Activated CD4-positive, alpha-beta T cell treated with anti-CD3 and anti-CD28 coated beads for 36 hours (primary cell): ENCODE measurements at regions not wholly inside any gene's neighbourhood (a gene's known extent, or its start where the extent isn't known, plus 50 kb on each side); places are given as distances from the start of the nearest gene placed in this dataset.
"Not testable (repeated sequence)": the region's sequence is repeated elsewhere in the genome, so short reads cannot be mapped to it uniquely, and the experiment has no call there.

ENCODE experiments used
- ATAC-seq: fragments of 200-7000 bp; cut with Tn5 transposase; one replicate; pipeline ENCODE4 v1.10.0; 2021; ENCODE audit warnings: mild to moderate bottlenecking, moderate library complexity
- CTCF ChIA-PET: fragments of 350-600 bp; sonication (Branson Sonifier 250); formaldehyde crosslinking; loops from one replicate; lab custom pipeline; 2021; ENCODE audit warnings: antibody characterized with exemption; lab: Charles Lee
- POLR2A ChIA-PET: fragments of 350-600 bp; sonication (Branson Sonifier 250); formaldehyde crosslinking; loops from one replicate; lab custom pipeline; 2021; ENCODE audit warnings: antibody characterized with exemption, inconsistent platforms; lab: Charles Lee
- DNase-seq: peaks from one replicate; pipeline ENCODE4 v3.0.0-alpha.2; 2020
- H3K27ac Mint-ChIP-seq: one replicate; pipeline ENCODE4 v1.8.0; 2021; ENCODE audit warnings: mixed read lengths
- H3K27me3 Mint-ChIP-seq: one replicate; pipeline ENCODE4 v1.8.0; 2021; ENCODE audit warnings: mixed read lengths
- H3K36me3 Mint-ChIP-seq: one replicate; pipeline ENCODE4 v1.8.0; 2021; ENCODE audit warnings: low read depth, mixed read lengths
- H3K4me1 Mint-ChIP-seq: one replicate; pipeline ENCODE4 v1.8.0; 2021; ENCODE audit warnings: mixed read lengths
- H3K4me3 Mint-ChIP-seq: one replicate; pipeline ENCODE4 v1.8.0; 2021; ENCODE audit warnings: mild to moderate bottlenecking, moderate library complexity, mixed read lengths
- H3K9me3 Mint-ChIP-seq: one replicate; pipeline ENCODE4 v1.8.0; 2021; ENCODE audit warnings: low read depth, mixed read lengths
- intact Hi-C, 2 experiments: fragments of 100-400 bp; cut with DNase I in 1 of 2; cut with micrococcal nuclease in 1 of 2; formaldehyde crosslinking; loops; one replicate each; pipeline versions ENCODE4 v1.14.2 to v1.15.1; 2022 to 2024; cut with DNase I, micrococcal nuclease

DNA sequence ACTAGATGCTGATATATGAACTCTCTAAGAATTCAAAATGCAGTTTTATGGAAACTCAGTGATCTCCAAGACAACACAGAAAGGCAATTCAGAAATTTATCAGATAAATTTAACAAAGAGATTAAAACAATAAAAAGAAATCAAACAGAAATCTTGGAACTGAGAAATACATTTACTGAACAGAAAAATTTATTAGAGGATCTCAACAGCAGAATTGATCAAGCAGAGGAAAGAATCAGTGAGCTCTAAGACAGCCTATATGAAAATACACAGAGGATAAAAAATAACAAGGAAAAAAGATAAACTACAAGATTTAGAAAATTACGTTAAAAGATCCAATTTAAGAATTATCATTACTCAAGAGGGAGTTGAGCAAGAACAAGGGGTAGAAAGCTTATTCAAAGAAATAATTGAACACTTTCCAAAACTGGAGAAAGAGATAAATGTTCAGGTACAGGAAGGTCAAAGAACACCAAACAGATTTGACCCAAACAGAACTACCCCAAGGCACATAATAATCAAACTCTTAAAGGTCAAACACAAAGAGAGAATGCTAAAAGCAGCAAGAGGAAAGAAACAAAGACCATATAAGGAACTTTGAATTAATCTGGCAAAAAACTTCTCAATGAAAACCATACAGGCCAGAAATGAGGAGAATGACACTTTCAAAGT, 103.1 kb downstream of the APIP start:
- DNase-seq, result no peak
- no peak for ATAC-seq
- Mint-ChIP-seq H3K4me3 (no peak overlapping the region), H3K9me3 (peaks cover 24% of the 10 kb centered on the region), H3K27me3 (peaks cover 34% of the 10 kb centered on the region), H3K36me3 (peaks cover 2% of the 10 kb centered on the region), H3K27ac (no peak overlapping the region), H3K4me1 (peaks cover 7% of the 10 kb centered on the region)
- intact Hi-C loops, result no loop called here
- POLR2A ChIA-PET, result no interaction called here
- CTCF ChIA-PET, result no interaction called here

DNA sequence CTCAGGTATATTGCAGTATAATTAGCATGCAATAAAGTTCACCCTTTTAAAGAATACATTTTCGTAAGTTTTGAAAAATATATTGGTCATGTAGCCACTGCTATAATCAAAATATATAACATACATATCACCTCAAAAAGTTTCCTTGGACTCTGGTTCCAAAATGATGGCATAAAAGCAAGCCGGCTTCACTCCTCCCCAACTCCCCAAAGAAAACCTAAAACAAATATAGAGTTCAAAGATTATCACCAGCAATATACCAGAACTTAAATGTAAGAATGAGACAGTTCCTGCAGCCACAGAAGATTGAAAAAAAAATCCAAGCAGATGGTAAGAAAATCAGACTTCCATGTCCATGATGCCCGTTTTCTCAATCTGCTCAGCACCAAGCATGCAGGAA, 104.3 kb downstream of the APIP start:
- peaks cover 7% of the 10 kb centered on the region for H3K4me1 Mint-ChIP-seq
- H3K27ac Mint-ChIP-seq, result no peak overlapping the region
- peaks cover 33% of the 10 kb centered on the region for H3K27me3 Mint-ChIP-seq
- intact Hi-C loops, result no loop called here
- ChIA-PET CTCF (no interaction called here), POLR2A (no interaction called here)
- H3K9me3 Mint-ChIP-seq, result peaks cover 19% of the 10 kb centered on the region
- ATAC-seq (no peak), DNase-seq (no peak)
- peaks cover 2% of the 10 kb centered on the region for H3K36me3 Mint-ChIP-seq
- H3K4me3 Mint-ChIP-seq, result no peak overlapping the region

GRCh38 chr11:34810107-34810562, 106.0 kb downstream of the APIP start:
- intact Hi-C loops, result no loop called here
- no peak overlapping the region for H3K27ac Mint-ChIP-seq
- POLR2A ChIA-PET, result no interaction called here
- H3K27me3 Mint-ChIP-seq, result peaks cover 35% of the 10 kb centered on the region
- DNase-seq (no peak), ATAC-seq (no peak)
- CTCF ChIA-PET, result interaction anchor here (0.6 to 1.6 kb wide), 2 partner anchors 10 to 100 kb away, joined by 3 read pairs; no protein-coding TSS in a partner anchor
- peaks cover 2% of the 10 kb centered on the region for H3K36me3 Mint-ChIP-seq
- H3K4me1 Mint-ChIP-seq, result peaks cover 7% of the 10 kb centered on the region
- no peak overlapping the region for H3K4me3 Mint-ChIP-seq
- H3K9me3 Mint-ChIP-seq, result peaks cover 17% of the 10 kb centered on the region

DNA sequence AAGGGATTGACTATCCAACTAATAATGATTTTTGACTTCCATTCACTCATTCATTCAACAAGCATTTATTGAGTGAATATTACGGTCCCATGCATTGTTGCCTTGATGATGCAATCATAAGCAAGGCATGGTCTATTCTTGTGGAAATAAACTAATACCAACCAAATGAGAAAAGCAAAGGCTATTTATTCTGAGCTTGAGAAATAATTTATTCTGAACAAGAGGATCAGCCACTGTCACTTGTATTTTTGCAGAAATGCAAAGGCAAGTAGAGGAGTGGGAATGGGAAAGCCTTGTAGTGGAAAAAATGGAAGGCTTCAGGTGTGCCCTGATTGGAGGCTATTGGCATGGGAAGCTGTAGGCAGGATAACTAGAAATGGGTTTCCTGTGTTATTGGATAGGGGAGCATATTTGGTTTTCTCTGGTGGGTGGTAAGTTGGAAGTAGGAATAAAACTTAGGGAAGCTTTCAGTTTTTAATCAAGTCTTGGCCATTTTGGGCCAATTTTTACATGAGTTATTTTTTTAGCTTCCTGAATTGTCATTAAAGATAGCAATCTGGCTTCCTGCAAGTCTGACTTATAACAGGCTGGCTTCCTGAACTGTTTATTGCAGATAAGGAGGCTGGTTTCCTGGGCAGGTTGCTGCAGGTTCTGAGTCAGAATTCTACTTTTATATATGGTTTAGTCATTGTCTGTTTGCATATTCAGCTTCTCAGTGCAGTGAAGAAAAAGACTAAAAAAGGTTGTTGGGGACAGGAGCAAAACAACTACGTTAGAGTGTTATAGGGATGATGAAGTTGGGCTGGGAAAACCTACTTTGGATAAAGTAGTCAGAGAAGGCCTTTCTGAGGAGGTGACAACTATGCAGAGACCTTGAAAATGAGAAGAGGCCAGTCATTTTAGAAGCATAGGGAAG, 106.7 kb downstream of the APIP start:
- intact Hi-C loops, result no loop called here
- no peak overlapping the region for H3K4me3 Mint-ChIP-seq
- H3K4me1 Mint-ChIP-seq, result peaks cover 7% of the 10 kb centered on the region
- H3K36me3 Mint-ChIP-seq, result peaks cover 2% of the 10 kb centered on the region
- ATAC-seq, result peak; percentile 33
- DNase-seq, result peak; percentile 10
- H3K27ac Mint-ChIP-seq, result no peak overlapping the region
- POLR2A ChIA-PET, result no interaction called here
- CTCF ChIA-PET, result interaction anchor here (0.6 to 1.6 kb wide), 2 partner anchors 11 to 100 kb away, joined by 3 read pairs; no protein-coding TSS in a partner anchor
- H3K9me3 Mint-ChIP-seq, result peaks cover 17% of the 10 kb centered on the region
- peaks cover 37% of the 10 kb centered on the region for H3K27me3 Mint-ChIP-seq

GRCh38 chr11:34806875-34807274, 109.3 kb downstream of the APIP start:
- no peak overlapping the region for H3K27ac Mint-ChIP-seq
- H3K4me1 Mint-ChIP-seq, result peaks cover 7% of the 10 kb centered on the region
- peaks cover 39% of the 10 kb centered on the region for H3K27me3 Mint-ChIP-seq
- ChIA-PET CTCF (no interaction called here), POLR2A (no interaction called here)
- peaks cover 7% of the 10 kb centered on the region for H3K9me3 Mint-ChIP-seq
- no peak overlapping the region for H3K4me3 Mint-ChIP-seq
- no peak for ATAC-seq
- H3K36me3 Mint-ChIP-seq, result no peaks in the 10 kb centered on the region
- intact Hi-C loops, result no loop called here
- no peak for DNase-seq

- Mint-ChIP-seq H3K27me3 (peaks cover 39% of the 10 kb centered on the region), H3K4me3 (no peak overlapping the region), H3K9me3 (peaks cover 7% of the 10 kb centered on the region), H3K4me1 (peaks cover 7% of the 10 kb centered on the region), H3K27ac (no peak overlapping the region), H3K36me3 (no peaks in the 10 kb centered on the region)
- no peak for ATAC-seq
- POLR2A ChIA-PET, result no interaction called here
- CTCF ChIA-PET, result no interaction called here
- intact Hi-C loops, result no loop called here
- DNase-seq, result no peak
Observed at GRCh38 chr11:34805937-34806336, 110.2 kb downstream of the APIP start.

DNA sequence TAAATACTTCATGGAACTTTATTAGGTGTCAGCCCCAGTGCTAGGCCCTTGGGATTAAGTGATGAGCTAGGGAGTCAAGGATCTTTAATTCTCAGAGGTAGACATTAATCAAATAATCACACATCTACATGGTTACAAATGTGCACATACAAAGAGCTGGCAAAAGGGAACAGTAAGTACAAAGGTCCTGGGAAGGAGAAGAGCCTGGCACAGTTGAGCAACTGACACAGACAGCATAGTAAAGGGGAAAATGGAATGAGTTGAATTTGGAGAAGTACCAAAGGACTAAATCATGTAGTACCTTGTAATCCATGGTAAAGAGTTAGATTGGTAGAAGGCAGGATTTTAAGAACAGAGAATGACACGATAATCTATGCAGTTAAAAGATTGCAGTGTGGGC, 116.3 kb downstream of the APIP start:
- ChIA-PET POLR2A (no interaction called here), CTCF (interaction anchor here (1.0 kb wide), 1 partner anchor 33 kb away, joined by 3 read pairs; no protein-coding TSS in a partner anchor)
- intact Hi-C loops, result no loop called here
- Mint-ChIP-seq H3K27ac (no peak overlapping the region), H3K9me3 (no peaks in the 10 kb centered on the region), H3K27me3 (peaks cover 20% of the 10 kb centered on the region), H3K4me3 (no peak overlapping the region), H3K36me3 (no peaks in the 10 kb centered on the region), H3K4me1 (no peaks in the 10 kb centered on the region)
- ATAC-seq, result no peak
- no peak for DNase-seq

DNA sequence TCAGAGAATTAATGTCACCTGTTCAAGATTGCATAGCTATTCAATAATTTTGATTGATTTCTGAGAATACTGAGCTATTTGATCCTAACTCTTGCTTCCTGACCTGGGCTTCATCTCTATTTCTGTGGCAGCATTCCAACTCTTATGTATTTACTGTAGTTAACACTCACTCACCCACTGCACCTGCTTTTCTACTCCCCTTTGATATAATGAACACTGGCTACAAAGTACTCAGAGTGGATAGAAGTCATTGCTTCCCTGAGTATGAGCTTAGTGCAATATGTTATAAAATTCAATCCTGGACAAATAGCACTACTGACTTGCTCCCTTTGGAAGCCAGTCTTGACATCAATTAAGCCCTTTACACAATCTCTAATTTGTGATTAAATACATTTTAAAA, 117.2 kb downstream of the APIP start:
- no peaks in the 10 kb centered on the region for H3K9me3 Mint-ChIP-seq
- POLR2A ChIA-PET, result no interaction called here
- CTCF ChIA-PET, result no interaction called here
- no peaks in the 10 kb centered on the region for H3K4me1 Mint-ChIP-seq
- H3K27me3 Mint-ChIP-seq, result peaks cover 15% of the 10 kb centered on the region
- no peak overlapping the region for H3K4me3 Mint-ChIP-seq
- no peak for DNase-seq
- no peaks in the 10 kb centered on the region for H3K36me3 Mint-ChIP-seq
- H3K27ac Mint-ChIP-seq, result no peak overlapping the region
- ATAC-seq, result no peak
- intact Hi-C loops, result no loop called here

DNA sequence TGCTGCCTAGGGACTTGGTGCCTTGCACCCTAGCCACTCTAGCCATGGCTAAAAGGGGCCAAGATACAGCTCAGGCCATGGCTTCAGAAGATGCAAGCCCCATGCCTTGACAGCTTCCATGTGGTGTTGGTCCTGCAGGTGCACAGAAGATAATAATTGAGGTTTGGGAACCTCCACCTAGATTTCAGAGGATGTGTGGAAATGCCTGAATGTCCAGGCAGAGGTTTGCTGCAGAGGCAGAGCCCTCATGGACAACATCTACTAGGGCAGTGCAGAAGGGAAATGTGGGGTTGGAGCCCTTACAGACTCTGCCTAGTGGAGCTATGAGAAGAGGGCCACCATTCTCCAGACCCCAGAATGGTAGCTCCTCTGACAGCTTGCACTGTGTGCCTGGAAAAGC, 118.7 kb downstream of the APIP start:
- POLR2A ChIA-PET, intact Hi-C loops: not testable (repeated sequence)

GRCh38 chr11:34795641-34796040, 120.5 kb downstream of the APIP start:
- ChIA-PET CTCF (interaction anchor here (0.6 kb wide), 1 partner anchor 315 kb away, joined by 3 read pairs; no protein-coding TSS in a partner anchor), POLR2A (no interaction called here)
- no peak overlapping the region for H3K4me3 Mint-ChIP-seq
- peaks cover 10% of the 10 kb centered on the region for H3K27me3 Mint-ChIP-seq
- no peaks in the 10 kb centered on the region for H3K36me3 Mint-ChIP-seq
- DNase-seq (no peak), ATAC-seq (no peak)
- H3K9me3 Mint-ChIP-seq, result no peaks in the 10 kb centered on the region
- no peak overlapping the region for H3K27ac Mint-ChIP-seq
- intact Hi-C loops, result no loop called here
- H3K4me1 Mint-ChIP-seq, result no peaks in the 10 kb centered on the region

More for the DNA sequence above, 118.7 kb downstream of the APIP start:
- H3K9me3 Mint-ChIP-seq, H3K4me3 Mint-ChIP-seq, H3K27ac Mint-ChIP-seq, ATAC-seq, DNase-seq, H3K36me3 Mint-ChIP-seq, CTCF ChIA-PET, H3K4me1 Mint-ChIP-seq: not testable (repeated sequence)
- H3K27me3 Mint-ChIP-seq, result peaks cover 16% of the 10 kb centered on the region

DNA sequence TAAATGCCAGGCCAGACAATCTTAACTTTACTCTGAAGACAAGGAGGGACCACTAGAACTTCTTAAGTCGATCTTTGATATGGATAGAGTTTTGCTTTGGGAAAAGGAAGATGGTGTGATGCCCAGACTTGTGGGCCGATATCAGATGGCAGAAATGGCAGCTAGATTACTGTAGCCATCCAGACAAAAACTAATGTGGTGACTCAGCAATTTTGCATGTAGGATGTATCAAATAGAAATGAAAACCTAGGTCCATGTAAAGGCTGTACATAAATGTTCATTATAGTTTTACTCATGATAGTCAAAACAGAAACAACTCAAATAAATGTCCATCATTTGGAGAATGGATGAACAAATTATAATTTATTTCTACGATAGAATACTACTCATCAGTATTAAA, 121.5 kb downstream of the APIP start:
- DNase-seq, result no peak
- no peak for ATAC-seq
- intact Hi-C loops, result no loop called here
- Mint-ChIP-seq H3K27me3 (peaks cover 12% of the 10 kb centered on the region), H3K9me3 (peaks cover 4% of the 10 kb centered on the region), H3K36me3 (no peaks in the 10 kb centered on the region), H3K4me3 (no peak overlapping the region), H3K4me1 (no peaks in the 10 kb centered on the region), H3K27ac (no peak overlapping the region)
- ChIA-PET POLR2A (no interaction called here), CTCF (no interaction called here)
